Mesendoderm (in vitro differentiated cells): ENCODE measurements at regions not wholly inside any gene's neighbourhood (a gene's known extent, or its start where the extent isn't known, plus 50 kb on each side); places are given as distances from the start of the nearest gene placed in this dataset.
"Not testable (repeated sequence)": the region's sequence is repeated elsewhere in the genome, so short reads cannot be mapped to it uniquely, and the experiment has no call there.

Experiments
- DNase-seq: peaks from one replicate; pipeline ENCODE4 v3.0.0; 2013
- H2AK5ac ChIP-seq: 2 replicates; pipeline ENCODE4 v1.6.1; 2013; ENCODE audit warnings: low read length, inconsistent platforms
- H2BK120ac ChIP-seq: 2 replicates; pipeline ENCODE4 v1.6.1; 2013; ENCODE audit warnings: low read depth, mild to moderate bottlenecking, low read length, moderate library complexity, mixed read lengths
- H2BK15ac ChIP-seq: replicated peaks from 2 replicates; pipeline ENCODE4 v1.6.1; 2013; ENCODE audit warnings: low read depth, mild to moderate bottlenecking, moderate library complexity
- H2BK5ac ChIP-seq: 2 replicates; pipeline ENCODE4 v1.6.1; 2013; ENCODE audit warnings: low read length, inconsistent platforms
- H3K18ac ChIP-seq: 2 replicates; pipeline ENCODE4 v1.6.1; 2013; ENCODE audit warnings: mild to moderate bottlenecking, low read length, mixed read lengths
- H3K23ac ChIP-seq: one replicate; pipeline ENCODE4 v1.6.1; 2013; ENCODE audit warnings: low read length
- H3K27ac ChIP-seq: 2 replicates; pipeline ENCODE4 v1.5.1; 2013; ENCODE audit warnings: low read depth, mild to moderate bottlenecking, inconsistent platforms, low read length, moderate library complexity
- H3K27me3 ChIP-seq: 2 replicates; pipeline ENCODE4 v1.6.1; 2013; ENCODE audit warnings: low read length, control low read depth, mild to moderate bottlenecking, inconsistent platforms; ENCODE audit not compliant: insufficient read depth, poor library complexity
- H3K36me3 ChIP-seq: 2 replicates; pipeline ENCODE4 v1.6.1; 2013; ENCODE audit warnings: low read length, inconsistent platforms; ENCODE audit not compliant: control insufficient read depth, insufficient read depth
- H3K4ac ChIP-seq: one replicate; pipeline ENCODE4 v1.6.1; 2013; ENCODE audit warnings: low read depth, mild to moderate bottlenecking, low read length, moderate library complexity
- H3K4me1 ChIP-seq: 2 replicates; pipeline ENCODE4 v1.6.1; 2013; ENCODE audit warnings: low read depth, low read length, inconsistent platforms; ENCODE audit not compliant: control insufficient read depth
- H3K4me2 ChIP-seq: 2 replicates; pipeline ENCODE4 v1.6.1; 2013; ENCODE audit warnings: low read length
- H3K4me3 ChIP-seq: 2 replicates; pipeline ENCODE4 v1.5.1; 2013; ENCODE audit warnings: mild to moderate bottlenecking, low read length
- H3K56ac ChIP-seq: one replicate; pipeline ENCODE4 v1.6.1; 2013; ENCODE audit warnings: low read length
- H3K79me1 ChIP-seq: 2 replicates; pipeline ENCODE4 v1.6.1; 2013; ENCODE audit warnings: low read length, inconsistent platforms
- H3K79me2 ChIP-seq: 2 replicates; pipeline ENCODE4 v1.6.1; 2013; ENCODE audit warnings: mild to moderate bottlenecking, low read length; ENCODE audit not compliant: control insufficient read depth, insufficient read depth
- H3K9ac ChIP-seq: 2 replicates; pipeline ENCODE4 v1.6.1; 2013; ENCODE audit warnings: low read length, inconsistent platforms
- H4K5ac ChIP-seq: one replicate; pipeline ENCODE4 v1.6.1; 2013; ENCODE audit warnings: low read length
- H4K8ac ChIP-seq: one replicate; pipeline ENCODE4 v1.6.1; 2013; ENCODE audit warnings: low read depth, mild to moderate bottlenecking, control low read depth, low read length, moderate library complexity
- WGBS: extraction: QIAGEN DNeasy Blood & Tissue Kit; methylation state at CpG from one replicate; pipeline ENCODE4 v1.1.7; 2013; ENCODE audit warnings: low lambda C conversion rate, missing lambda C conversion rate; ENCODE audit not compliant: insufficient coverage; ENCODE audit errors: extremely low coverage; 5-methylcytosine and 5-hydroxymethylcytosine counted together

- H3K18ac ChIP-seq, H3K79me1 ChIP-seq, H3K4me2 ChIP-seq, H2BK120ac ChIP-seq, H2BK15ac ChIP-seq, H4K8ac ChIP-seq, H3K79me2 ChIP-seq, H3K4ac ChIP-seq, H2BK5ac ChIP-seq, H2AK5ac ChIP-seq, H3K27me3 ChIP-seq, H3K4me3 ChIP-seq, H3K23ac ChIP-seq, H3K27ac ChIP-seq, H3K56ac ChIP-seq, H3K36me3 ChIP-seq, H3K9ac ChIP-seq, DNase-seq, H3K4me1 ChIP-seq, H4K5ac ChIP-seq: not testable (repeated sequence)
- no CpG with 5 or more reads among the region's 9 CpGs for WGBS
These were observed 167.1 kb downstream of the GOSR1 start for GRCh38 chr17:30644287-30644686.

- not testable (repeated sequence) for H3K4me2 ChIP-seq, H3K4me1 ChIP-seq, H3K18ac ChIP-seq, H3K56ac ChIP-seq, H3K79me1 ChIP-seq, H3K36me3 ChIP-seq, H2AK5ac ChIP-seq, H3K27me3 ChIP-seq, H3K4ac ChIP-seq, H2BK15ac ChIP-seq, H4K8ac ChIP-seq, H2BK120ac ChIP-seq, H3K23ac ChIP-seq, H3K9ac ChIP-seq, H3K27ac ChIP-seq, H2BK5ac ChIP-seq, DNase-seq, H3K79me2 ChIP-seq, H4K5ac ChIP-seq, H3K4me3 ChIP-seq
- WGBS, result no CpG with 5 or more reads among the region's 7 CpGs
These were observed 164.2 kb downstream of the GOSR1 start for GRCh38 chr17:30641428-30641827.

- not testable (repeated sequence) for H3K23ac ChIP-seq, H3K36me3 ChIP-seq, H3K27me3 ChIP-seq, H3K4me3 ChIP-seq, H2BK5ac ChIP-seq, H3K9ac ChIP-seq, H3K4me1 ChIP-seq, H3K79me1 ChIP-seq, H3K4ac ChIP-seq, H4K8ac ChIP-seq, H2BK120ac ChIP-seq, DNase-seq, H3K56ac ChIP-seq, H3K79me2 ChIP-seq, H3K4me2 ChIP-seq, H4K5ac ChIP-seq, H2AK5ac ChIP-seq, H3K27ac ChIP-seq, H3K18ac ChIP-seq, H2BK15ac ChIP-seq
- no CpG with 5 or more reads among the region's 4 CpGs for whole genome bisulfite sequencing
These were observed 162.2 kb downstream of the GOSR1 start for GRCh38 chr17:30639391-30639790.

- not testable (repeated sequence) for H3K23ac ChIP-seq, H2AK5ac ChIP-seq, H3K79me2 ChIP-seq, H3K79me1 ChIP-seq, H3K4ac ChIP-seq, H3K36me3 ChIP-seq, H3K4me3 ChIP-seq, H3K27me3 ChIP-seq, H2BK5ac ChIP-seq, H3K4me2 ChIP-seq, H3K27ac ChIP-seq, H3K4me1 ChIP-seq, H2BK15ac ChIP-seq, H2BK120ac ChIP-seq, H4K5ac ChIP-seq, H4K8ac ChIP-seq, H3K9ac ChIP-seq, H3K18ac ChIP-seq, H3K56ac ChIP-seq
- DNase-seq, result peak; percentile 13
- no CpG with 5 or more reads among the region's 4 CpGs for WGBS
These were observed 161.8 kb downstream of the GOSR1 start for GRCh38 chr17:30638968-30639367.

- not testable (repeated sequence) for H3K27me3 ChIP-seq, H3K4ac ChIP-seq, H3K4me1 ChIP-seq, H3K27ac ChIP-seq, H2BK15ac ChIP-seq, H2AK5ac ChIP-seq, H3K4me3 ChIP-seq, H3K9ac ChIP-seq, H3K36me3 ChIP-seq, H3K18ac ChIP-seq, H2BK5ac ChIP-seq, H3K79me2 ChIP-seq, H2BK120ac ChIP-seq, DNase-seq, H3K4me2 ChIP-seq, H4K5ac ChIP-seq, H4K8ac ChIP-seq, H3K56ac ChIP-seq, H3K79me1 ChIP-seq, H3K23ac ChIP-seq
- no CpG with 5 or more reads among the region's 6 CpGs for WGBS
These were observed 154.4 kb downstream of the GOSR1 start for GRCh38 chr17:30631651-30632050.

- not testable (repeated sequence) for H2AK5ac ChIP-seq, H3K9ac ChIP-seq, H3K4me3 ChIP-seq, H3K79me2 ChIP-seq, H3K79me1 ChIP-seq, H2BK120ac ChIP-seq, H3K18ac ChIP-seq, H3K27me3 ChIP-seq, H3K4me2 ChIP-seq, H3K4me1 ChIP-seq, H3K56ac ChIP-seq, H4K8ac ChIP-seq, H3K36me3 ChIP-seq, H3K23ac ChIP-seq, H2BK15ac ChIP-seq, H3K4ac ChIP-seq, H4K5ac ChIP-seq, H2BK5ac ChIP-seq, DNase-seq, H3K27ac ChIP-seq
- no CpG with 5 or more reads among the region's 18 CpGs for WGBS
These were observed 148.2 kb downstream of the GOSR1 start for GRCh38 chr17:30625380-30625779.
